Lower leg skin (tissue), 3 donors: ENCODE measurements at regions not wholly inside any gene's neighbourhood (a gene's known extent, or its start where the extent isn't known, plus 50 kb on each side); places are given as distances from the start of the nearest gene placed in this dataset.

Experiments
- POLR2A ChIP-seq, 2 donors: fragments of 450-650 bp; IDR thresholded peaks; one replicate each; pipeline ENCODE4 v1.6.1; 2016 to 2017; ENCODE audit warnings: antibody characterized with exemption in 2 of 2, mild to moderate bottlenecking in 1 of 2, moderate library complexity in 1 of 2
- TF ChIP-seq, protein P1 (sequence below), 3 donors: fragments of 450-650 bp; IDR thresholded peaks; one replicate each; pipeline ENCODE4 v1.5.1; 2016; ENCODE audit warnings: antibody characterized with exemption in 3 of 3, mild to moderate bottlenecking in 3 of 3, moderate library complexity in 2 of 3

GRCh38 chr11:80487952-80488351 lies 1047.1 kb upstream of the TENM4 start:
- TF ChIP-seq, protein P1, sequence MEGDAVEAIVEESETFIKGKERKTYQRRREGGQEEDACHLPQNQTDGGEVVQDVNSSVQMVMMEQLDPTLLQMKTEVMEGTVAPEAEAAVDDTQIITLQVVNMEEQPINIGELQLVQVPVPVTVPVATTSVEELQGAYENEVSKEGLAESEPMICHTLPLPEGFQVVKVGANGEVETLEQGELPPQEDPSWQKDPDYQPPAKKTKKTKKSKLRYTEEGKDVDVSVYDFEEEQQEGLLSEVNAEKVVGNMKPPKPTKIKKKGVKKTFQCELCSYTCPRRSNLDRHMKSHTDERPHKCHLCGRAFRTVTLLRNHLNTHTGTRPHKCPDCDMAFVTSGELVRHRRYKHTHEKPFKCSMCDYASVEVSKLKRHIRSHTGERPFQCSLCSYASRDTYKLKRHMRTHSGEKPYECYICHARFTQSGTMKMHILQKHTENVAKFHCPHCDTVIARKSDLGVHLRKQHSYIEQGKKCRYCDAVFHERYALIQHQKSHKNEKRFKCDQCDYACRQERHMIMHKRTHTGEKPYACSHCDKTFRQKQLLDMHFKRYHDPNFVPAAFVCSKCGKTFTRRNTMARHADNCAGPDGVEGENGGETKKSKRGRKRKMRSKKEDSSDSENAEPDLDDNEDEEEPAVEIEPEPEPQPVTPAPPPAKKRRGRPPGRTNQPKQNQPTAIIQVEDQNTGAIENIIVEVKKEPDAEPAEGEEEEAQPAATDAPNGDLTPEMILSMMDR (IDR thresholded peaks at IDR 0.05): no peak
- no peak for TF ChIP-seq POLR2A (IDR thresholded peaks at IDR 0.05)
